ENCODE measurements at regions not wholly inside any gene's neighbourhood (a gene's known extent, or its start where the extent isn't known, plus 50 kb on each side); places are given as distances from the start of the nearest gene placed in this dataset.

DNA sequence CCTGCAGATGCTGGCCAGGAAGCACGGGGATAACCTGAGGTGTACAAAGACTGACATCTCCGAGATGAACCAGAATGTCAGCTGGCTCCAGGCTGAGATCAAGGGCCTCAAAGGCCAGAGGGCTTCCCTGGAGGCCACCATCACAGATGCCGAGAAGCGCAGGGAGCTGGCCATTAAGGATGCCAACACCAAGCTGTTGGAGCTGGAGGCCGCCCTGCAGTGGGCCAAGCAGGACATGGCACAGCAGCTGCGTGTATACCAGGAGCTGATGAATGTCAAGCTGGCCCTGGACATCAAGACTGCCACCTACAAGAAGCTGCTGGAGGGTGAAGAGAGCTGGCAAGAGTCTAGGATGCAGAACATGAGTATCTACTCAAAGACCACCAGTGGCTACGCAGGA, 380.0 kb upstream of the USP15 start:
- DNase-seq (ENCODE audit: extremely low spot score, unreplicated experiment) = no peak
- TF ChIP-seq, protein P1, sequence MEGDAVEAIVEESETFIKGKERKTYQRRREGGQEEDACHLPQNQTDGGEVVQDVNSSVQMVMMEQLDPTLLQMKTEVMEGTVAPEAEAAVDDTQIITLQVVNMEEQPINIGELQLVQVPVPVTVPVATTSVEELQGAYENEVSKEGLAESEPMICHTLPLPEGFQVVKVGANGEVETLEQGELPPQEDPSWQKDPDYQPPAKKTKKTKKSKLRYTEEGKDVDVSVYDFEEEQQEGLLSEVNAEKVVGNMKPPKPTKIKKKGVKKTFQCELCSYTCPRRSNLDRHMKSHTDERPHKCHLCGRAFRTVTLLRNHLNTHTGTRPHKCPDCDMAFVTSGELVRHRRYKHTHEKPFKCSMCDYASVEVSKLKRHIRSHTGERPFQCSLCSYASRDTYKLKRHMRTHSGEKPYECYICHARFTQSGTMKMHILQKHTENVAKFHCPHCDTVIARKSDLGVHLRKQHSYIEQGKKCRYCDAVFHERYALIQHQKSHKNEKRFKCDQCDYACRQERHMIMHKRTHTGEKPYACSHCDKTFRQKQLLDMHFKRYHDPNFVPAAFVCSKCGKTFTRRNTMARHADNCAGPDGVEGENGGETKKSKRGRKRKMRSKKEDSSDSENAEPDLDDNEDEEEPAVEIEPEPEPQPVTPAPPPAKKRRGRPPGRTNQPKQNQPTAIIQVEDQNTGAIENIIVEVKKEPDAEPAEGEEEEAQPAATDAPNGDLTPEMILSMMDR (conservative IDR thresholded peaks at IDR 0.05) = no peak
- no peaks in the 10 kb centered on the region for H3K4me1 Mint-ChIP-seq (ENCODE audit: unreplicated experiment)
- no peaks in the 10 kb centered on the region for H3K36me3 Mint-ChIP-seq
- H3K27ac Mint-ChIP-seq = no peak overlapping the region
- H3K9me3 Mint-ChIP-seq = no peaks in the 10 kb centered on the region
- no peak overlapping the region for H3K4me3 Mint-ChIP-seq
- H3K27me3 Mint-ChIP-seq = peaks cover 3% of the 10 kb centered on the region

DNA sequence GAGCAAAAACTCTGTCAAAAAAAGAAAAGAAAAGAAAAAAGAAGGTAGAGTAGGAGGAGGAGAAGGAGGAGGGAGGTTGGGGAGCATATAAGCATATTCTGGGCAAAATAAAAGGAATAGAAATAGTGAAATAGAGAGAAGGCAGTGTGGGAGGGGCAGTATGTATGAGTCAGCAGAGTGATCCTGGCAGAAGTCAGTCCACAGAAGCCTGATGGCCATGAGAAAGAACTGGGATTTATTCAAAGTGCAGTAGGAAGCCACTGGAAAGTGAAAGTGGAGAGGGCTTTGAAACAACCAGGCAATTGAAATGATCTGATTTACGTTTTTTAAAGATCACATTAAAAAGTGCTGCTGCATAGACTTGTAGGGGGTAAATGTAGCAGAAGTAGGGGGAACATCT, 368.6 kb upstream of the USP15 start:
- Mint-ChIP-seq H3K9me3 (no peaks in the 10 kb centered on the region), H3K27ac (no peak overlapping the region), H3K27me3 (peaks cover 2% of the 10 kb centered on the region), H3K4me1 (ENCODE audit: unreplicated experiment) (no peaks in the 10 kb centered on the region), H3K4me3 (no peak overlapping the region), H3K36me3 (no peaks in the 10 kb centered on the region)
- no peak for DNase-seq (ENCODE audit: extremely low spot score, unreplicated experiment)
- TF ChIP-seq, protein P1 (conservative IDR thresholded peaks at IDR 0.05) = no peak

DNA sequence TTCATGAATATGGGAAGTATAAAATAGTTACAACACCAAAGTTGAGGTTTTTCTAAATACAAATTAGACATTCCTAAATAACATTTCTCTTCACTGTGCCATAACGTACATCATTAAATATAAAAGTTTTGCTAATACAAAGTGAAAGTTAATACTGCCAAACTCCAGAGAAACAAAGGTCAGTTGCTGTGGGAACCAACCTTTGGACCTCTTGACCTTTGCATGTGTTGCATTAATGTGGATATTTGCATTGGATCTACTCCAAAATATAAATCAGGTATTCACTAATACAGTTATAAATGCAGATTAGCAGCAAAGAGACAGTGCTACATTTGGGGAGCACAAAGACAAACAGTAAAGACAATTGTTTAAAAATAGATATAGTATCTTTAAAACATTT, 366.0 kb upstream of the USP15 start:
- no peak for DNase-seq (ENCODE audit: extremely low spot score, unreplicated experiment)
- Mint-ChIP-seq H3K27me3 (peaks cover 2% of the 10 kb centered on the region), H3K4me1 (ENCODE audit: unreplicated experiment) (no peaks in the 10 kb centered on the region), H3K4me3 (no peak overlapping the region), H3K36me3 (no peaks in the 10 kb centered on the region), H3K9me3 (peaks cover 5% of the 10 kb centered on the region), H3K27ac (no peak overlapping the region)
- TF ChIP-seq, protein P1 (conservative IDR thresholded peaks at IDR 0.05) = no peak

DNA sequence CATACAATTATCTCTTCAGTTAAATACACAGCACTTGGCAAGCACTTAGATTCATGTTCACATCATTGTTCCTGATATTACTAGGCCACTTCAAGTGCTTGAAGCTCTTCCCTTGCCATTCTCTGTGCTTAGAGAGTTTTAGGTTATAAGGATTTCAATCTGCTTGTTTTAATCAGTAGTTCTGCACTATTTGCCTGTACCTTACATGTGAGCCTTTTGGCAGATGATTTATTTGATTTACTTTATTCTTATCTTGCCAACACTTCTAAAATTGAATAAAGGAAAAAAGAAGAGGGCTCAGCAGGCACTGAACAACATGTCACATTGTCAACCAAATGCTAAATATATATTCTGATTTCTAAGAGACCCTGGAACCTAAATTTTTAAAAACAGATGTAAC, 363.8 kb upstream of the USP15 start:
- no peak for DNase-seq (ENCODE audit: extremely low spot score, unreplicated experiment)
- no peaks in the 10 kb centered on the region for H3K4me1 Mint-ChIP-seq (ENCODE audit: unreplicated experiment)
- H3K27me3 Mint-ChIP-seq = peaks cover 2% of the 10 kb centered on the region
- TF ChIP-seq, protein P1 (conservative IDR thresholded peaks at IDR 0.05) = no peak
- peaks cover 8% of the 10 kb centered on the region for H3K9me3 Mint-ChIP-seq
- H3K4me3 Mint-ChIP-seq = no peak overlapping the region
- no peaks in the 10 kb centered on the region for H3K36me3 Mint-ChIP-seq
- no peak overlapping the region for H3K27ac Mint-ChIP-seq

DNA sequence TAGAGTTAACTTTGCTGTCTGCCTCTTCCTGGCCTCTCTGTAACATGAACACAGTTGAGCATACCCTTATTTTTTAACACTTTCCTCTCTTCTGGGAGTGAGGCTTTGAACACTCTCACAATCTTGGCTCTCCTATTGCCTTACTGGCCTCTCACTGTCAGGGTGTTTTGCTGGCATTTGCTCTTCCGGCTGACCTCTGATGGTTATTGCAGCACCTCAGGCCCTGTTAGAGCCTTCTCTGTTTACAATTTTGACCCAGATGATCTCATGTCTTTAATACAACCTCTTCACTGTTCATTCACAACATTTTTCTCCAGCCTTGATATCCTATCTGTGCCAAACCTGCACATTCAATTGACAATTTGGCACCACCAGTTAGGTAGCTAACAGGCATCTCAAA, 357.8 kb upstream of the USP15 start:
- Mint-ChIP-seq H3K4me1 (ENCODE audit: unreplicated experiment) (no peaks in the 10 kb centered on the region), H3K36me3 (no peaks in the 10 kb centered on the region), H3K4me3 (no peak overlapping the region), H3K9me3 (peaks cover 8% of the 10 kb centered on the region), H3K27ac (no peak overlapping the region), H3K27me3 (no peaks in the 10 kb centered on the region)
- DNase-seq (ENCODE audit: extremely low spot score, unreplicated experiment) = no peak
- TF ChIP-seq, protein P1 (conservative IDR thresholded peaks at IDR 0.05) = no peak

DNA sequence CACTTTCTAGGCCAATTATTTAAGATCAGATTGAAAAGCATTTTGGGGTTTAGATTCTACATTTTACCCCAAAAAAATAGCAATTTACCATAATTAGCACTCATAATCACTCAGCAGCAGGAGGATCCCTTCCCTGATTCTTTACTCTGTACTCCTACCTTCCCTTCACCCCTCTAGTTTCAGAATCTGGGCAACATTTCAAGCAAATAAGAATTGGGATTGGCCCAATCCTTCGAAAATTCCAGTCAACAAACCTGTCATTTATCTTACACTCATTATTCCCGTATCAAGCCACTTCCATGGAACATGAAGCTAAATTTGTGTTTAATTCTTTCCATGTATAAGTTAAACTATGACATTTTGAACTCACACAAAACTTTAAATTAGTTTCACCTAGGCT, 349.1 kb upstream of the USP15 start:
- no peaks in the 10 kb centered on the region for H3K27me3 Mint-ChIP-seq
- H3K9me3 Mint-ChIP-seq = no peaks in the 10 kb centered on the region
- H3K4me3 Mint-ChIP-seq = no peak overlapping the region
- no peaks in the 10 kb centered on the region for H3K4me1 Mint-ChIP-seq (ENCODE audit: unreplicated experiment)
- H3K27ac Mint-ChIP-seq = no peak overlapping the region
- TF ChIP-seq, protein P1 (conservative IDR thresholded peaks at IDR 0.05) = no peak
- no peak for DNase-seq (ENCODE audit: extremely low spot score, unreplicated experiment)
- no peaks in the 10 kb centered on the region for H3K36me3 Mint-ChIP-seq
